Right lobe of liver (tissue), 4 donors: ENCODE measurements at regions not wholly inside any gene's neighbourhood (a gene's known extent, or its start where the extent isn't known, plus 50 kb on each side); places are given as distances from the start of the nearest gene placed in this dataset.

Source experiments
- POLR2A ChIP-seq: fragments of 450-650 bp; IDR thresholded peaks from one replicate; pipeline ENCODE4 v1.6.1; 2017; ENCODE audit warnings: antibody characterized with exemption, mild to moderate bottlenecking
- TF ChIP-seq, protein P1 (sequence below), 4 donors: fragments of 200-600 bp in 3 of 4; fragments of 450-650 bp in 1 of 4; IDR thresholded peaks; one replicate each; pipeline versions ENCODE4 v1.5.1 to v1.8.0; 2016 to 2022; ENCODE audit warnings: antibody characterized with exemption in 4 of 4, mild to moderate bottlenecking in 2 of 4
- donor health status: DM: no; HTN: no; CAD: no.
- donor health status: DM: no; HTN: no; CAD: no.
- donor health status: DM: no; HTN: yes; CAD: no.

GRCh38 chr9:101878734-101879133 lies 140.3 kb upstream of the GRIN3A start:
- TF ChIP-seq POLR2A = no peak
- TF ChIP-seq, protein P1, sequence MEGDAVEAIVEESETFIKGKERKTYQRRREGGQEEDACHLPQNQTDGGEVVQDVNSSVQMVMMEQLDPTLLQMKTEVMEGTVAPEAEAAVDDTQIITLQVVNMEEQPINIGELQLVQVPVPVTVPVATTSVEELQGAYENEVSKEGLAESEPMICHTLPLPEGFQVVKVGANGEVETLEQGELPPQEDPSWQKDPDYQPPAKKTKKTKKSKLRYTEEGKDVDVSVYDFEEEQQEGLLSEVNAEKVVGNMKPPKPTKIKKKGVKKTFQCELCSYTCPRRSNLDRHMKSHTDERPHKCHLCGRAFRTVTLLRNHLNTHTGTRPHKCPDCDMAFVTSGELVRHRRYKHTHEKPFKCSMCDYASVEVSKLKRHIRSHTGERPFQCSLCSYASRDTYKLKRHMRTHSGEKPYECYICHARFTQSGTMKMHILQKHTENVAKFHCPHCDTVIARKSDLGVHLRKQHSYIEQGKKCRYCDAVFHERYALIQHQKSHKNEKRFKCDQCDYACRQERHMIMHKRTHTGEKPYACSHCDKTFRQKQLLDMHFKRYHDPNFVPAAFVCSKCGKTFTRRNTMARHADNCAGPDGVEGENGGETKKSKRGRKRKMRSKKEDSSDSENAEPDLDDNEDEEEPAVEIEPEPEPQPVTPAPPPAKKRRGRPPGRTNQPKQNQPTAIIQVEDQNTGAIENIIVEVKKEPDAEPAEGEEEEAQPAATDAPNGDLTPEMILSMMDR (IDR thresholded peaks at IDR 0.05) = no peak
